Daoy (cell line): ENCODE measurements at regions not wholly inside any gene's neighbourhood (a gene's known extent, or its start where the extent isn't known, plus 50 kb on each side); places are given as distances from the start of the nearest gene placed in this dataset.
A peak's percentile ranks its signal among the peaks of the same experiment; 100 is the strongest.
"Not testable (repeated sequence)": the region's sequence is repeated elsewhere in the genome, so short reads cannot be mapped to it uniquely, and the experiment has no call there.

Experiments
- DNase-seq: peaks from one replicate; pipeline ENCODE4 v3.0.0-alpha.2; 2015; ENCODE audit warnings: low read depth

DNA sequence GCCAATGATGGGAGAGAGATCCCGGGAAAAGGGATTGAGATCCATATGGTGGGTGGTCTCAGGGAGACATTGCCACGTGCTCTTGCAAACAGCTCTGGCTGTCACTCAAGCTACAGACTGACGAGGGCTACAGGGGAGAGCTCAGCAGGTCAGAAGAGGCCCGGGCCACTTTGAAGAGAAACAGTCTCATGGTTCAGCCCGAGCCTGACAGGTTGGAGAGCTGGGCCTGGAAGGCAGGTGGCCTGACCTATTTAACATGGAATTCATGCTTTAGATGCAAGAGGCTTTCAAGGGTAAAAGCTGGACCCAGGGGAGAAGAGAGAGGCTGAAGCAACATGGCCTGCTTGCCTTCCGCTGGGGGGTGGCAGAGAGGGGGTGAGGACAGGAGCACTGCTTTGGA lies 81.0 kb upstream of the BRD7 start:
- DNase-seq: no peak

DNA sequence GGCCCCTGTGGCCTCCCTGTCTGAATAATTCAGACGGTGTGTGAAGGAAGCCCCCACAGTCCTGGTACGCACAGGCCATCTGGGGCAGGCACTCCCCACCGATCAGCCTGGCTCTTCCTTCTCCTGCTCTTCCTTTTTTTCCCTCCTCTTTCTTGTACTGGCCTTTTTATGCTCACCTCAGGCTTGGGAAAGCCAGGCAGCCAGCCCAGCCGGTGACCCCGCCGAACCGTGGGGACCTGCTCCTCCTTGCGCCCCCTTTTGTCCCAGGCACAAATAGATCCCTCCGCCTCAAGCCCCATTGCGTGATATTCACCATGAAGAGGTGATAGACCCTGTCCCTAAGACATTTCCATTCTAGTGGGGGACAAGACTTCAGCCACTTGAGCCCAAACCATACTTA lies 80.2 kb upstream of the BRD7 start:
- DNase-seq: no peak

DNA sequence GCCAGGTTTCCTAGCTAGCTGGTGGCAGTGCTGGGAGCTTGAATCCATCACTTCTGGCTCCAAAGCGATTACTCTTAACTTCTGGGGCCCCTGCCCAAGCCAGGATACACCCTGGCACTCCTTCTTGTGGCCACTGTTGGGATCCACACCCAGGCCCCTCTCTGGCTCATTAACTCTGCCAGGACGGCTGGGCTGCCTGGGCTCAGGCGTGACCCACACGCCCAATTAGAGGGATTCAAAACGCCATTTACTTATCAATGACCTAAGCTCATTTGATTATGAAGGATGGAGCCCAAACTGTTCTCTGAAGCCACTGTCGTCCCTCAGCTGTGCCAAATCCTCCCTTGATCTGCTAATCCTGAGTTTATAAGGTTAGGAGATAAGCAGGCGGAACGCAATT lies 79.7 kb upstream of the BRD7 start:
- DNase-seq: no peak

DNA sequence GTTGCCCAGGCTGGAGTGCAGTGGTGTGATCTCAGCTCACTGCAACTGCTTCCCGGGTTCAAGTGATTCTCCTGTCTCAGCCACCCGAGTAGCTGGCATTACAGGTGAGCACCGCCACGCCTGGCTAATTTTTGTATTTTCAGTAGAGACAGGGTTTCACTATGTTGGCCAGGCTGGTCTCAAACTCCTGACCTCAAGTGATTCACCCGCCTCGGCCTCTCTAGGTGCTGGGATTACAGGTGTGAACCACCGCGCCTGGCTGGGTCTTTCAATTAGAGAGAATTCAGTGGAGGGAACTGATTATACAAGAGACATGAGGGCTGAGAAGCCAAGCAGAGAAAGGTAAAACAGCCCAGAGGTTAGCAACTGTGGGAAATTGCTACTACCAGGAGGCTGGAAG lies 78.6 kb upstream of the BRD7 start:
- not testable (repeated sequence) for DNase-seq

DNA sequence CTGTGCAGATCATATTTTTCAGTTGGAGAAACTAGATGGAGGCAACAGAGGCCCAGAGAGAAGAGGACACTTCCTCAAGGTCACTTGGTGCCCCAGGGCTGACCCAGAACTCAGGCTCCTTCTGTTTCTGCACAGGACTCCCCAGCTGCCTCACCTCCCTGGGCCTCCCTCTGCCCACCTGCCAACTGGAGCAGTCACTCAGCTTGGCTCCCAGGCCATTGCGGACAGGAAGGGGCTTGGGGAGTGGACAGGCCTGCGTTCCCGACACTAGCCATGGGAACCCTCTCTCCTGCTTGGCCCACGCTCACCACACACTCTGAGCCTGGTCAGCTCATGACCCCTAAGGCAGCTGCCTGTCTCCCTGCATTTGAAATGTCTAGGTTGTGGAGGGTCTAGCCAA lies 78.1 kb upstream of the BRD7 start:
- no peak for DNase-seq

DNA sequence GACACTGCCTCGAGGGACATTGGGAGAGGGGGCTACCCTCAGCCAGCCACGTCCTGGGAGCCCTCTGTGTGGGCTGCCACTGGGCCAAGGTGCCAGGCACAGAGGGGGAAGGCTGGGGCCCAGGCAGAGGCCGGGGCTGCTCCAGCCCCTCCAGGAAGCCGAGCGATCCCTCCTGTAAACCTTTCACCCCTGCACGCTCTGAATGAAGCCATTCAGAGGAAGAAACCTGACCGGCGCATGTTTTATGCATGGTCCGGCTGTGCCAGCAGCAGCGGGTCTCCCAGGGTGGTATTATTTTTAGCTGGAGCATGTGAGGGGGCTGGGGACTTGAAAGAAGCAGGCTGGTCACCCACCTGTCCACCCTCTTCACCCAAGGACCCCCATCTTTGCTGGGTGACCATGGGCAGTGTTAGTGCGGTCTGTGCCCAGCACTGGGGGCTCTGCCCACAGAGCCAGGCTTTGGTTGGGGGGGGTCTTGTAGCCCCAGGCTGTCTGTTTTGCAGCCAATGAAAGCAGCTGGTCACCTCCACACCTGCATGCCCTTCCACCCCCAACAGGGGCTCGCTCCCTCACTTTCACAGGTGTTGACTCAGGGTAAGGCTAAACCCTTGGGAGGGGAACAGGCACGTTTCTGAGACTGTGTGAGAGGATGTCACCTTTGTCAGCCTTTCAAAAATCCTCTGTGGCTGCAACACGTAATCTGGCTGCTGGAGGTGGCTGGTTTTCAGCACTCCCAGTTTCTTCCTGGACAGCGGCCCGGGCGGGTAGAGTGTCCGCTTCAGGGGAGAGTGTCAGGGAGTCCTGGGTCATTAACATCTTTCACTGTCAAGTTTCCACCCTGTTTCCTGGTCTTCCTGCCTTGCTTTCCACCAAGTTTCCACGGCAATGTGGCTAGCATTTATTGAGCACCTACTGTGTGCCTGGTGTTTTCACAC lies 77.1 kb upstream of the BRD7 start:
- DNase-seq: no peak

DNA sequence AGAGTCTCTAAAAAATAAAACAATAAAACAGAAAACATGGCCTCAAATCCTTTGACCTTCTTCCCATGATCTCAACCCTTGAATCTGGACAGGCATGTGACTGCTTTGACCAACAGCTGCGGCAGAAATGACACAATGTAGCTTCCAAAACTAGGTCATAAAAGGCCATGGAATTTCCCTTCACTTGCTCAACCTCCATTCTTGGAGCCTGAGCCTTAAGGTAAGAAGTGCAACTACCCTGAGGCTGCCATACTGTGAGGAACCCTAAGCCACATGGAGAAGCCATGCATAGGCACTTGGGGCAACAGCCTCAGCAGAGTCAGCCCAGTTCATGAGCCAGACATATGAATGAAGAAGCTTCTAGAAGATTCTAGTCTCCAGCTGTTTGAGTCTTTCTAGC lies 75.7 kb upstream of the BRD7 start:
- DNase-seq: no peak

DNA sequence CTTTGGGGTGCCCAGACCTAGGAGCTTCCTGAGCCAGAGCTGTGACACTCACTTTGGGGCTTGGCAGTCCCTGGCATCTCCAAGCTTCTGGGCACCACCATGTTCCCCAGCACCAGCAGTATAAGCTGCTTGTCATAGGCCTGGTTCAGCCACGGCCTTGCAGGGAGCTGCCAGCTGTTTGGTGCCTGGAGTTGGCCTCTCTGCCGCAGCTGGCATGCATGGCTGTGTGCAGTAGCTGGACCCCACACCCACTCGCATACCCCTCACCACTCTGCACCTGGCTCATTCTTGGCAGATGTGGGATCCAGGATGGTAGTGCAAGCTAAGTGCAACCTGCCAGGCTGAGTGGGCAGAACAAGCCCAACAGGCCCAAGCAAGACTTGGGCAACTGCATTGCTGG lies 73.4 kb upstream of the BRD7 start:
- no peak for DNase-seq

DNA sequence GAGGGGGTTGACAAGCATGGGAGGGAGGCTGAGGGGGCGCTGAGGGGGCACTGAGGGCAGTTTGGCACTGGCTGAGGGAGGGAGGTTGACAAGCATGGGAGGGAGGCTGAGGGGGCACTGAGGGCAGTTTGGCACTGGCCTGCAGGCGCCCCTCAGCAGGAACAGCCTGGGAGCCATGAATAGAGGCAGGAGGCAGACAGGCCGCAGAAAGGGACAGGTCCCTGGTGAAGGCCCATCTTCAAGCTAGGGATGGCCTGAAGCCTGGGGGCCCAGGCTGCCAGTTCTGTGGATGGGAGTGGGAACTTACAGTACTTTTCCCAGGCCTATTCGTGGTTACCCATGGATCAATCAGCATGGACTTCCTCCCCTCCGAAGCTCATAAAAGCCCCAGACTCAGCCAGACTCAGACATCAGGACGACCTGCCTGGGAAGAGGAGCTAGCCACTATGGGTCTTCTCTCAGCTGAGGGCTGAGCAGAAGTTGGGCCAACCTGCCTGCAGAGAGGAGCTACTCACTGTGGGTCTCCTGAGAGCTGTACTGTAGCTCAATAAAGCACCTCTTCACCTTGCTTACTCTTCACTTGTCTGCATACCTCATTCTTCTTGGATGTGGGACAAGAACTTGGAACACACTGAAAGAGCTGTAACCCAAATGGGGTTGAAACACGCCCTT lies 72.8 kb upstream of the BRD7 start:
- no peak for DNase-seq

DNA sequence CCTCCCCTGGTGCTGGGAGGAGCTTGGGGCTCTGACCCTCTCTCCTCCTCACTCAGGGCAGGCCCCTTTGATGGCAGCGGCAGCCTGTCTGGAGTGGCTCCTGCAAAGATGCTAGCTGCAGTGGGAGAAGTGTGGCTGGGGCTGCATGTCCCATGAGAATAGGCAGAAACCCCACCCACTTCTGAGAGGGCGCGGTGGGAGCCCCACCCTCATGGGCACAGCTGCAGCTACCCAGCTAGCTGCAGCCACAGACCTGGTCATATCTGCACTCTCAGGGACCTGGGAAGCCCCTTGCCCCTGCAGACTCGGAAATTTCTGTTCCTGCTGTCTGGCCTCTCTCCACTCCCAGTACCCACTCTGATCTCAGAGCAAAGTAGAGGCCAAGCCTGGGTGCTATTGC lies 72.2 kb upstream of the BRD7 start:
- no peak for DNase-seq

DNA sequence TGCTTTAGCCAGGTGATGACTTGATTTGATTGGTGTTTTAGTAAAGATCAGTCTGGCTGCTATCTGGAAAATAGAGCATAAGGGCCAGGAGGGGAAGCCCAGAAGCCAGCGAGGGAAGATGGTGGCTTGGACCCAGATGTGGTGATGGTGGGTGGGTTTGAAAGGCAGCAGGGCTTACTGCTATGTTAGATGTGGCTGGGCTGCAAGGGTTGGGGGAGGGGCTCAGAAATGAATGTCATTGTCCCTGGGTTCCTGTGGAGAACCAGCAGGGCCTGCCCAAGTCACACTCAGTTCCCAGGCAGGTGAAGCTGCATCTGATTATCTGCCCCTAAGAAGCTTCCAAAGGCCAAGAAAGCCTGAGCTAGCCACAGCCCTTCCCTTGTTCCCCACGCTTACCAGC lies 71.7 kb upstream of the BRD7 start:
- DNase-seq: no peak

DNA sequence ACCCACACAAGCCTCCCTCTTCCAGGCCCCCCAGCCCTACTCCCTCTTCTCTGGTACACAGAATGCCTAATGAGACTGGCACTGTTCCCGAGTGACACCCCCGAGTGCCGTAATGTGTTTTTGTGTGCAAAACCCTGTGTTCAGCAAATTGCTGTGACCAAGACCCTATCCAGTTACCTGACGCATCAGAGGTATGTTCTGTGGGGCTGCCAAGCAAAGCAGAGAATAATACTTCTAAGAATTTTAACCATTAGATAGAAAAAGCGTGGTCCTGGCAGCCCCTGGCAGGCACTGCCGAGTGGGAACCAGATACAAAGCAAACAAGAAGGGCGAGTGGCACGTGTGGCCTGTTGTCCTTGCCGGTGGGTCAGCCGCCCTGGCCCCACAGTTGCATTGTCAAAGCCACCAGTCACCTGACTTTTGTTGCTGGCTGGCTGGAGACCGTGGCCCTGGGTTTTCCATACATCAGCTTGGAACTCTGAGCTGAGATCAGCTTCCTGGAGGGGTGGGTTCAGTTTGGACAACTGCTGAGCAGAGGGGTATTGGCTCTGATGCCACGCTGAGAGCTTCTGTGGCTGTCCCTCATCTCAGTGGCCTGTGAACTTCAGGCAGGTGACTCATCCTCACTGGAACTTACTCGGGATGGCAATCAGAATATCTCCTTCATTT lies 69.1 kb upstream of the BRD7 start:
- no peak for DNase-seq

DNA sequence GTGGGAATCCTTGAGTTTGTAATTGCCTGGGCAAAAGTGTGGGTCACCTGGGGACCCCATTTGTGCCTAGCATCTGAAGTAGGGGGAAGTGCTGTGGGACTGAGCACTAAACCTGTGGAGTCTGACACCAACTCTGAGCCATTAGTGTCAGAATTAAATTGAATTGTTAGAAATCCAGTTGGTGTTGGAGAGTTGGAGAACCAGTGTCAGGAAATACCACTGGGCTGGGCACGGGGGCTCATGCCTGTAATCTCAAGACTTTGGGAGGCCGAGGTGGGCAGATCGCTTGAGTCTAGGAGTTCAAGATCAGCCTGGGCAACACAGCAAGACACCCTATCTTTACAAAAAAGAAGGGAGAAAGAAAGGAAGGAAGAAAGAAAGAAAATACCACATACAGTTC lies 67.5 kb upstream of the BRD7 start:
- DNase-seq: no peak

DNA sequence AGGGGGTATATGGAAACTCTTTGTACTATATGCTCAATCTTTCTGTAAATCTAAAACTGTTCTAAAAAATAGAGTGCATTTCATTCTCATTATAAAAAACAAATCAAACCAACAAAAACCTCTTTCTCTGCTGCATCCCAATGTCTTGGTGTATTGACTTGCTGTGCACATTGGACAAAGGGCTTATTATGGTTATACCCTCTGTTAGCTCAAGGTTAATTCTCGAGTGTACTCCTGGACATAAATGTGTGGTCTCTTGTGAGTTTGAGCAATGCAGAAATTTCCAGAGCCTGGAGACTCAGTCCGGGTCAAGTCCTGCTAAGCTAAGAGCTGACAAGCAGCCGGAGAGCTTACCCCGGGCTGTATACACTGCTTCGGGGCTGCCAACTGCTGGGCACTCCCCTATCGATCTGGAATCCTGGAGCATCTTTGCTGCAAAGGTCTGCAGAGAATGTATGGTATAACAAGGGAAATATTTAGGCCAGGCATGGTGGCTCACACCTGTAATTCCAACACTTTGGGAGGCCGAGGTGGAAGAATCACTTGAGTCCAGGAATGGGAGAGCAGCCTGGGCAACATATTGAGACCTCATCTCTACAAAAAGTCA lies 66.2 kb upstream of the BRD7 start:
- DNase-seq: no peak

DNA sequence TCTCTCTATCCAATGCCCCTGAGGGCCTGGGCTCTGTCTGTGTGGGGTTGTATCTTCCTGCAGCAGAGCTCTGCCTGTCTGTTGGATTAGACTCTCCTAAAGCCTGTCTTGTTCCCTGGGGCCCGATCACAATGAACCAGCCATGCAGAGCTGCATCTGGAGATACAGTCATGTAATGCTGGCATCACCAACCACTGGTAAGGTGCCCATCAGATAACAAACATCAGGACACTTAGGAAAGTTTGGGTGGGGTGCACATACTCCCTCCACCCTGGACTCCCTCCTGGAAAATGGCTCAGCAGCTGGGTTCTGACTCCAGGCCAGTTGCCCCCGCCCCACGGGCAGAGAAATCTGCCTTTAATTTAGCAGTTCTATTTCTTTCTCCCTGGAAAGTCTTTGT lies 61.3 kb upstream of the BRD7 start:
- DNase-seq: no peak

DNA sequence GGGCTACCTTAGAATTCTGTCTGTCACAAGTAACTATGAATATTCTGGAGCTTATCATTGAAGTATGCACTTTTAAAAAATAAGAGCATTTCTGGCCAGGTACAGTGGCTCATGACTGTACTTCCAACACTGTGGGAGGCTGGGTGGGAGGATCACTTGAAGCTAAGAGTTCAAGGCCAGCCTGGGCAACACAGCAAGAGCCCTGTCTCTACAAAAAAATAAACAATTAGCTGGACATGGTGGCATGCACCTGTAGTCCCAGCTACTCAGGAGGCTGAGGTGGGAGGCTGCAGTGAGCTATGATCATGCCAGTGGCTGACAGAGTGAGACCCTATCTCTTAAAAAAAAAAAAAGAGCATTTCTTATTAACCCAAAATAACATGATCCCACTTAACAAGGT lies 60.0 kb upstream of the BRD7 start:
- no peak for DNase-seq

DNA sequence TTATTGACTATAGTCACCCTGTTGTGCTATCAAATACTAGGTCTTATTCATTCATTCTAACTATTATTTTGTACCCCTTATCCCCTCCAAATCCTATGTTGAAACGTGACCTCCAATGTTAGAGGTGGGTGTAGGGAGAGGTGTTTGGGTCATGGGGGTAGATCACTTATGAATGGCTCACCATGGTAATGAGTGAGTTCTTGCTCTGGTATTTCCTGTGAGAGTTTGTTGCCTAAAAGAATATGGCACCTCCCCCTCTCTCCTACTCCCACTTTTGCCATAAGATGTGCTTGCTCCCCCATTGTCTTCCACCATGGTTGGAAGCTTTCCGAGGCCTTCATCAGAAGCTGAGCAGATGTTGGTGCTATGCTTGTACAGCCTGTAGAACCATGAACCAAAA lies 59.3 kb upstream of the BRD7 start:
- DNase-seq: peak; percentile 20

DNA sequence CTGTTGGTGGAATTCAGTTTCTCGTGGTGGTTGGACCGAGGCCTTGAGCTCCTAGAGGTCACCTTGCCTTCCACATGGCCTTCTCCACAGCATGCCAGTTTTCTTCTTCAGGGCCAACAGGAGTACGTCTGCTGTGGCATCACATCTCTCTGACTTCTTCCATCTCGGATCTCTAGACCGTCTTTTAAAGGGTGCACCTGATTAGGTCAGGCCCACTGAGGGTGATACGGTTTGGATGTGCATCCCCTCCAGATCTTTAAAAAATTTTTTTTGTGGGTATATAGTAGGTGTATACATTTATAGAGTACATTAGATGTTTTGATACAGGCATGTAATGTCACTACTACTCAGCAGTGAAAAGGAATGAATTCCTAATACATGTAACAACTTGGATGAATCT lies 58.3 kb upstream of the BRD7 start:
- no peak for DNase-seq

DNA sequence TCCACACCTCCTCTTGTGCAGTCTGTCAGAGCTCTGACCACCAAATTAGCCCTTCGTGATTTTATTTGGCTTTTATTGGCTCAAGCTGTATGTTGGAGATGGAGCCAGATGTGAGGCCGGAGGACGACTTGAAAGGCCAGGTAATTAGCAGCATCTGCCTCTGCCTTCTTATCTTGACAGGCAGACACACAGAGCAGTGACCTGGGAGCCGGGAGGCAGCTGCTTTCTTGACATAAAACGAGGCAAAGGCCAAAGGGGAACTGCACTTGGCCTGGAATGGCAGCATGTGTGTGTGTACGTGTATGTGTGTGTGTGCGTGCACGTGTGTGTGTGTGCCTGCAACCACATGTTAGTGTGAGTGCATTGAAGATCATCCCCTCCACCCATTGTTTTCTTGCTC lies 56.9 kb upstream of the BRD7 start:
- no peak for DNase-seq

DNA sequence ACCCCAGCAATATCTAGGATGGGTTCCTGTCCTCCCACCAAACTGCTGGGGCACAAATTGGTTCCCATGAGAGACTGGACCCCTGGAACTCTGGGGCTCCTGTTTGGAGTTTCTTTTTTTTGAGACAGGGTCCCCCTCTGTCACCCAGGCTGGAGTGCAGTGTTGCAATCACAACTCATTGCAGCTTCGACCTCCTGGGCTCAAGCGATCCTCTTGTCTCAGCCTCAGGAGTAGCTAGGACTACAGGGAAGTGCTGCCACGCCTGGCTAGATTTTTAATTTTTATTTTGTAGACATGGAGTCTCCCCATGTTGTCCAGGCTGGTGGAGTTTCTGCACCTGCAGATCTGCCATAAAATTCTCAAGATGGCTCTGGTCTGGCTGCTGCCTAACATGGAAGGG lies 56.3 kb upstream of the BRD7 start:
- no peak for DNase-seq

DNA sequence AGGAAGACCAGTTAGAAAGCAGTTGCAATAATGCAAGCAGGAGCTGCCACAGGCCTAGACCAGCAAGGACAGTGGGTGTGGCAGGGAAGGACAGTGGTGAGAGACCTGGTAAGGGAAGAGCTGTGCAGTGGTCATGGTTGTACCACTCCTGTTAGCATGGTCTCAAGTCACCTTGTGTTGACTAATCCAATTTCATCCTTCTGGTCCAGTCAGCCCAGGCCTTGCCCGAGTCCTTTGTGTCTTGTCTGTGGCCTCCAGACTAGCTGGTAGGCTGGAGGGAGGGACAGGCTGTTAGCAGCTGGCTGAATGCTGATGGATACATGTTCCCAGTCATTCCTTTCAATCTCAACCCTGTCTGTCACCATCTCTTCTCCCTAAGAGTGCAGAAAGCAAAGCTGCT lies 54.1 kb upstream of the BRD7 start:
- no peak for DNase-seq

DNA sequence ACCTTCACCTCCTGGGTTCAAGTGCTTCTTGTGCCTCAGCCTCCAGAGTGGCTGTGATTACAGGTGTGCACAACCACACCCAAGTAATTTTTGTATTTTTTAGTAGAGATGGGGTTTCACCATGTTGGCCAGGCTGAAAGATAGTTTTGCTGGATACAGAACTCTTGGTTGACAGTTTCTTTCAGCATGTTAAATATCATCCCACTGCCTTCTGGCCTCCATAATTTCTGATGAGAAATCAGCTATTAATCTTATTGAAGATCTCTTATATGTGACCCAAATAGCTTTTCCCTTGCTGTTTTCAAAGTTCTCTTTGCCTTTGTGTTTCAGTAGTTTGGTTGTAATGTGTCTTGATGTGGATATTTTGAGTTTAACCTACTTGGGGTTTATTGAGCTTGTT lies 50.3 kb upstream of the BRD7 start:
- DNase-seq: no peak
